ENCODE measurements at regions not wholly inside any gene's neighbourhood (a gene's known extent, or its start where the extent isn't known, plus 50 kb on each side); places are given as distances from the start of the nearest gene placed in this dataset.
A peak's percentile ranks its signal among the peaks of the same experiment; 100 is the strongest.
"Not testable (repeated sequence)": the region's sequence is repeated elsewhere in the genome, so short reads cannot be mapped to it uniquely, and the experiment has no call there.

DNA sequence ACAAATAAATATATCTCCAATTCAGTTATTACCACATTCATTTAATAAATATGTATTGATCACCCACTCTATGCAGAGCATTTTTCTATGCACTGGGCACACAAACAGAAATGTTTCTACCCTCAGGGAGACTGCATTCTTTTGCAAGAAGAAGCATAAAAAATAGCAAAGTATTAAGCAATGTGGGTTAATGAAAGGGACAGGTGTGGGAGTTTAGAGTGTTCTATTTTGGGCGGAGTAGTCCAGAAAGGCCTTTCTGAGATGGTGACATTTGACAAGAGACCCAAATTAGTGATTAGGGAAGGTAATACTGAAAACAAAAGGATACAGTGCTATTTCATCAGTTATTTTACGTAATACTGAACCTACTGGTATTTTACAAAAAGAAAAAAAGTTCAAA is 394.3 kb upstream of the CHST9 start:
- no peak for DNase-seq (ENCODE audit: low read depth)

DNA sequence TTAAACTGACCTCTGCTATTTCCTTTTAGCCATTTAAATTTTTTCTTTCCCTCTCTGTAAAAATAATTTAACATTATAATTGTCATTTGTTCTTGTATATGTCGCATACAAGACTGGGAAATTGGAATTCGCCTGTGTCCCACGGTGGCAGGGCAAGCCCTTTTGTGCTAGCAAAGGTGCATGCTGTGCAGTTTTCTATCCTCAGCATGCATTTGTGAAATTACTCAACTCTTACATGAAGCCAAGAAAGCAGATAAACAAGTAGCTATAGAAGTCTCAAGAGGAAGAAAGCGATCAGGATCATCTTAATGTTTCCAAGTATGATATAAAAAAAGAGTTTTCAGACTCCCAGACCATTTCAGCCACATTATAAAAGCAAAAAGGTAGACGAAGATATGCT is 392.6 kb upstream of the CHST9 start:
- DNase-seq (ENCODE audit: low read depth) = no peak

DNA sequence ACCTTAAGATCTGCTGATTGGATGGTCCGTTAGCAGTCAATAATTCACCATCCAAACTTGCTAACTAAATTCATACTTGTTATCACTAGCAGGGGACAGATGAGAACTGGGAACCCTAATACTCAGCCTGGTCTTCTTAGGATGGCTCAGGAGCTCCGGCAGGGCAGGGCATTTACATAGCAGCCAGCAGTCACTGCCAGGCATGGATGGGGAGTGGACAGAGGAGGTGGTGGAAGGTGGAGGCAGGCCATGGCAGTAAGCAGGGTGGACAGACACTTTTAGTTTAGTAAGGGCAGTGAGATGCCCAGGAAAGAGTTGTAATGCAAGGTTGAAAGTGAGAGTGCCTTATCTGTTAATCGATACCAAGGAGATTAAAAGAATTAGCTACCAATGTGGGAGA is 392.2 kb upstream of the CHST9 start:
- DNase-seq (ENCODE audit: low read depth) = no peak

DNA sequence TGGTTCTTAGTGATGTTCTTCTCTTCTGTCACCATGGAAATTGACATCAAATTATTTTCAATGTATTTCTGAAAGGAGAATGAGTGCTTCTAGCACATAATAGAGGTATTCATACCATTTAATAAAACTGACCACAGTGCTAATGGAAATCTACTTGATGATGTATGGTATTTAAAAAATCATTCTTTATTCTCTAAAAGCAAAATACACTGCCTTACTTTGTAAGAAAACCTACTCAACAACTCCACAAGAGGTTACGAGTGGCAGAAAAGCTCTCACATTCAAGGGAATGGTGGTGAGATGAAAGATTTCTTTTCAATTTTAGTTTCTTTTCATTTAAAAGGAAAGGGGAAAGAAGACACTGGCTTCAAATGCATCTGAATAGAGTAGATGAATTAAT is 382.3 kb upstream of the CHST9 start:
- DNase-seq (ENCODE audit: low read depth) = no peak

GRCh38 chr18:27564066-27564465 is 379.0 kb upstream of the CHST9 start:
- no peak for DNase-seq (ENCODE audit: low read depth)

- DNase-seq (ENCODE audit: low read depth) = no peak
These were observed 373.5 kb upstream of the CHST9 start for GRCh38 chr18:27558388-27559155.

DNA sequence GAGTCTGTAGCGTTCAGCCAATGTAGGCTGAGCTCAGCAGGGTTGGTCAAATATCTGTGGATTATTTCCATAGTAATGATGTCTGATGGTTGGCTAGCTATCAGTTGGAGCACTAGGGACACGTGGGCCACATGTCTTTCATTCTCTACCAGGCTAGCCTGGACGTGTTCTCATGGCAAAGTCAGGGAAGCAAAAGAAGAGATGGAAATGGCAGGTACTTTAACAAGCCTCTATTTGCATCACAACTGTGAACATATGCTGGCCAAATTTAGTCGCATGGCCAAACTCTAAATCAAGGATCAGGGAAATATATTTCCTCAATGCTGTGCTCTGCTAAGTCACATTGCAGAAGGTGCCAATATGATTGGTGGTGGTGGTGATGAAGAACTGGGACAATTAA is 371.6 kb upstream of the CHST9 start:
- no peak for DNase-seq (ENCODE audit: low read depth)

DNA sequence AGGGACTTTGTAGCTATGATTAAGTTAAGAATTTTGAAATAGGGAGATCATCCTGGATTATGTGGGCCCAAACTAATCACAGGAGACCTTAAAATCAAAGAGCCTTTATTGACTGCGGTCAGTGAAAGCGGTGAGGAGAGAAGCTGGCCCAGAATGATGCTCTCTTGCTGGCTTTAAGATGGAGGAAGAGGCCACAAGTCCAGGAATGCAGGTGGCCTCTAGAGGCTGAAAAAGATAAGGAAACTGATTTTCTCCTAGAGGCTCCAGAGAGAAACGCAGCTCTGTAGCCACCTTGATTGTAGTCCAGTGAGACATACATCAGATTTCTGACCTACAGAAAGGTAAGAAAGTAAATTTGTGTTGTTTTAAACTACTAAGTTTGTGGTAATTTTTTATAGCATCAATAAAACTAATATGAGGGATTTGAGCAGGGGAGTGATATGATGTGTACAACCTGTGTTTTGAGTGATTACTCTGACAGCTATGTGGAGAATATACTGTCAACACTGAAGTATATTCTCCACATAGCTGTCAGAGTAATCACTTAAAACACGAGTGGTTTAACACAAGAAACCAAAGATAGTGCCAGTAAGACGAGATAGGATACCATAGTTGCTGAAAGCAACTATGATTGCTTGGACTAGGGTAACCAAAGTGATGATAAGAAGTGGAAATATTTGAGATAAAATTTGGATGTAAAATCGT is 364.4 kb upstream of the CHST9 start:
- DNase-seq (ENCODE audit: low read depth) = no peak

- DNase-seq (ENCODE audit: low read depth) = no peak
These were observed 361.9 kb upstream of the CHST9 start for GRCh38 chr18:27546991-27547390.

GRCh38 chr18:27544206-27544605 is 359.1 kb upstream of the CHST9 start:
- no peak for DNase-seq (ENCODE audit: low read depth)

DNA sequence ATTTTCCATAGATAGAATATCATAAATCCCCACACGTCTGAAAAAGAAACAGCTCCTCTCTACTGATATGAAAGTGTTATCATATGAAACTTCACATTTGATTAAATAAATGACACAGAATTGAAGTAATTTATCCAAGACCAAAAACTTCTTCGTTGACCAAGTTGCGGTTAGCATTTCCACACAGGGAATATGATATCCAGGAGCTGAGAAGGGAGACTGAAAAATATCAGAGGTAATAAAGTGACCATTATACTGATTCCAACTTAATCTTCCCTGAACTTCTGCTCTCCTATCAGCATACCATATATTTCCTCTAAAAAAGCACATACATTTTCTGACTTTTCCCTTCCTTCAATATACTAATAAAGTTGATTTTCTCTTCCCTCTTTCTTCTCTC is 356.2 kb upstream of the CHST9 start:
- DNase-seq (ENCODE audit: low read depth) = no peak

DNA sequence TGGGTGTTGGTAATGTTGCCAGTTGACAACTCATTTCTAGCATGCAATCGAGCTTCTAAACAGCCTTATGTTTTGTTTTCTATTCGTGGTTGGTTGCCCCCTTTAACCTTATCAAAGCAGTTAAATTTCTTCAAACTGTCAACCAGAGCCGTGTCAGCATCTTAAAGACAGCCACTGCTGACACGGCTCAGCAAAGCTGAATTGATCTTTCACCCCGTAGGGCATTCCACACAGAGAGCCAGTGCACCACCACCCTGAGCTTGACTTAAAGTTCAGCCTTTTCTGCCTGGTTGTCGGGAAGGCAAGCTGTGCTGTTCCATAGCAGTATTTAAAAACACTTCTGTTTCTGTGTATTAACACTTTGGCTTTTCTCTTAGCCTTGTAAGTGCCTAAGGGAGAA is 355.0 kb upstream of the CHST9 start:
- no peak for DNase-seq (ENCODE audit: low read depth)

- no peak for DNase-seq (ENCODE audit: low read depth)
These were observed 343.9 kb upstream of the CHST9 start for GRCh38 chr18:27528925-27529521.

DNA sequence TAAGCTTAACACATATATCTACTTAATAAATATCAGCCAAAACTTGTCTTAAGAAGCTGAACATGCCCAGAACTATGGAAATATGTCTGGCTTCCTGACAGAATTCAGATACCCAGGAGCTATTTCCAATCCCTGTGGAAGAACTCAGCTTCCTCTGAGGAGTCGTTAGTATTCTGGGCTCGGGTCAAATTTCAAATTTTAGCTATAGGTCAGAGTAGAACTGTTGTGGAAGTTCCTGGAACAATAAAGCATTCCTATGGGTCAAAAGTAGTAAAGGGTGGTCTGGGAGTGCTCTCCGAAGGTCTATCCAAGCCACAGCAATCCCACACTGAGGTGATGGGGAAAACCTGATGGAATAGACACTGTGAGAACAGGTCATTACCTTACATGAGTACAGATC is 342.7 kb upstream of the CHST9 start:
- DNase-seq (ENCODE audit: low read depth) = no peak

DNA sequence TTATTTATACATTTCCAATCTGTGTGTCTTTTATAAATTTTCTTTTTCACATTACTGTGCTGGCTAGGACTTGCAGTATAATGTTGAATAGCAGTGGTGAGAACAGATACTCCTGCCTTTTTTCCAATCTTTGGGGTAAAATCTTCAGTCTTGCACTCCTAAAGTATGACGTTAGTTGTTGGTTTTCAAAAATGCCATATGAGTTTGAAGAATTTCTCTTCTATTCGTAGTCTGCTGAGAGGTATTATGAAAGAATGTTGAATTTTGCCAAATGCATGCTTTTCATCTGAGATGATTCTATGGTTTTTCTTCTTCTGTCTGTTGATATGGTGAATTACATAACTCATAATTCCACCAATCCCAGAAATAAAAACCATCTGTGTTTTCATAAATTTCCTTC is 335.3 kb upstream of the CHST9 start:
- peak; percentile 2 for DNase-seq (ENCODE audit: low read depth)

DNA sequence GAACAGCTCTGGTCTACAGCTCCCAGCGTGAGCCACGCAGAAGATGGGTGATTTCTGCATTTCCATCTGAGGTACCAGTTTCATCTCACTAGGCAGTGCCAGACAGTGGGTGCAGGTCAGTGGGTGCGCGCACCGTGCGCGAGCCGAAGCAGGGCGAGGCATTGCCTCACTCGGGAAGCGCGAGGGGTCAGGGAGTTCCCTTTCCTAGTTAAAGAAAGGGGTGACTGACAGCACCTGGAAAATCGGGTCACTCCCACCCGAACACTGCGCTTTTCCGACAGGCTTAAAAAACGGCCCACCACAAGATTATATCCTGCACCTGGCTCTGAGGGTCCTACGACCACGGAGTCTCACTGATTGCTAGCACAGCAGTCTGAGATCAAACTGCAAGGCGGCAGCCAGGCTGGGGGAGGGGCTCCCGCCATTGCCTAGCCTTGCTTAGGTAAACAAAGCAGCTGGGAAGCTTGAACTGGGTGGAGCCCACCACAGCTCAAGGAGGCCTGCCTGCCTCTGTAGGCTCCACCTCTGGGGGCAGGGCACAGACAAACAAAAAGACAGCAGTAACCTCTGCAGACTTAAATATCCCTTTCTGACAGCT is 325.0 kb upstream of the CHST9 start:
- not testable (repeated sequence) for DNase-seq (ENCODE audit: low read depth)

- no peak for DNase-seq (ENCODE audit: low read depth)
These were observed 316.6 kb upstream of the CHST9 start for GRCh38 chr18:27501671-27502070.

DNA sequence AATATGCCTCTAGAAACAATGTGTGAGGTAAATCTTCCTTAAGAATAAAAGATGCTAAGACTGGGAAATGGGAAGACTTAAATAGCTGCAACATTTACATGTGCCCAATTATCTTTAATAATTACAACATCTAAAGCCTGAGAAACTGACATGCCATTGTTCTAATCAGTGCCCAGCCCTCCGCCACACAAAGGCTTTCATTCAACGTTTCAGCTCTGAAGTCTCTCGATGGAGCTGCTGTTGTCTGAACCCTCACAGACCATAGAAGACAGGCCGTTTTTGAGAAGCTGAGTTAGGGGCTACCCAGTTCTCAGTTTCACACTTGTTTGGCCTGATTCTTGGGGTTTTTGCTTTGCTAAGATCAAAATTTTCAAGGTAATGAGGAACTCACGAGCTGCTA is 315.4 kb upstream of the CHST9 start:
- no peak for DNase-seq (ENCODE audit: low read depth)

DNA sequence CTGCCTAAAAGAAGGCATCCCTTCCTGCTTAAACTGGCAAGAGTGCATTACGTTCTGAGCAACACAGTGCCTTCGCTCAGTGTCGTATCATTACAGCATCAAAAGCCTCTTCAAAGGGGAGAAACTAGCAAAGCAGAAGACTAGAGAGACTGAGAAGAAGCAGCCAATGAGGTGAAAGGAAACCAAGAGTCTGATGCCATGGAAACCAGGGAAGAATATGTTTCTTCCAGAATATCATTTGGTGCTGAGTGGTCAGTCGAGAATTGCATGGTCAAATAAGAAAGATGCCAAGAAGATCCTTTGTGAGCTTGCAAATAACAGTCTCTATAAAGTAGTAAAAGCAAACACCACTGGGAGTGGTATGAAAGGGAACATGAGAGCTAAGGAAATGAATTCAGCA is 312.1 kb upstream of the CHST9 start:
- no peak for DNase-seq (ENCODE audit: low read depth)

- DNase-seq (ENCODE audit: low read depth) = no peak
These were observed 308.1 kb upstream of the CHST9 start for GRCh38 chr18:27493182-27493581.

DNA sequence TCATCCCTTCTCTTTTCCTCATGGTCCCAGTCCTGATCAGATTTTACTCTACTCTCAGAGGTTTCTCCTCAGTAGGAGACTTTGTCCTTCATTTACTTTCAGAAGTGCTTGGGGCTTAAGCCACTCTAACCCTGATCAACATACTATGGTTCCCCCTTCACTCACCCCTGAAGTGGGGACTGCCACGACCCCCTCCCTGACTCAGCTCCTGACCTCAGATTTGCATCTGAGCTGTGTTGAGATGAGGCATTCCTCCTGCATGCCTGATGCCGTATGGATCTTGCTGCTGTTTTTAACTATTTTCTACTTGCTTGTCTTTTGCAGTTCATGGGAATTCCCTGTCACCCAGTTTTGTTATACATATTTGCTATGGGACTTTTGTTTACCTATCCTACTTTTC is 306.7 kb upstream of the CHST9 start:
- no peak for DNase-seq (ENCODE audit: low read depth)

DNA sequence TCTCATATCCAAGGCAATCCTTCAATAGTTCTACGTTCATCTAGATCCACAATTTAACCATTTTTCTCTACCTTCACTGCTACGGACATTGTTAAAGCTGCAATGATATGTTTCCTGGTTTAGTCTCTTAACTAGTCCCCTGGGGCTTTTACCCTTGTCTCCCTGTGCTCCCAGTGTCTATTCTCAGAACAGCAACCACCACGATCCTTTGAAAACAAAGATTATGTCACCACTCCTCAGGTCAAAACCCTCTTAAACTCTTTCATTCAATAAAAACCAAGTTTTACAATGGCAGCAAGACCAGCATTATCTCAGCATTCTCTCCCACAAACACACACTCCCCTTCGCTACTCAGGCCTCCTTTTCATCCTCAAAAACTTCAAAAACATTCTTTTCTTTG is 298.2 kb upstream of the CHST9 start:
- no peak for DNase-seq (ENCODE audit: low read depth)

- no peak for DNase-seq (ENCODE audit: low read depth)
These were observed 293.4 kb upstream of the CHST9 start for GRCh38 chr18:27478459-27478858.
